GM12891 (cell line): ENCODE measurements at regions not wholly inside any gene's neighbourhood (a gene's known extent, or its start where the extent isn't known, plus 50 kb on each side); places are given as distances from the start of the nearest gene placed in this dataset.

ENCODE experiments used
- PAX5 ChIP-seq: IDR thresholded peaks from 2 replicates; pipeline ENCODE4 v1.6.1; 2011; ENCODE audit warnings: low read length, moderate library complexity, mild to moderate bottlenecking; ENCODE audit not compliant: insufficient read depth, severe bottlenecking
- POLR2A ChIP-seq: IDR thresholded peaks from 2 replicates; pipeline ENCODE4 v1.6.1; 2011; ENCODE audit warnings: low read depth, low read length, control low read depth
- POLR2AphosphoS5 ChIP-seq: IDR thresholded peaks from 2 replicates; pipeline ENCODE4 v1.6.1; 2011; ENCODE audit warnings: low read depth, low read length, control low read depth
- POU2F2 ChIP-seq: IDR thresholded peaks from 2 replicates; pipeline ENCODE4 v1.6.1; 2011; ENCODE audit warnings: low read depth, mild to moderate bottlenecking, control low read depth, low read length, moderate library complexity
- SPI1 ChIP-seq: IDR thresholded peaks from 2 replicates; pipeline ENCODE4 v1.6.1; 2011; ENCODE audit warnings: low read depth, low read length, control low read depth
- TAF1 ChIP-seq: IDR thresholded peaks from 2 replicates; pipeline ENCODE4 v1.6.1; 2011; ENCODE audit warnings: low read depth, low read length, control low read depth

GRCh38 chrX:155744534-155744933 lies 131.8 kb upstream of the TMLHE start:
- TF ChIP-seq POLR2A, result no peak
- TF ChIP-seq SPI1, result no peak
- no peak for TF ChIP-seq POU2F2
- no peak for TF ChIP-seq POLR2AphosphoS5
- no peak for TF ChIP-seq TAF1
- TF ChIP-seq PAX5, result no peak
